Endothelial cell of umbilical vein (primary cell): ENCODE measurements at regions not wholly inside any gene's neighbourhood (a gene's known extent, or its start where the extent isn't known, plus 50 kb on each side); places are given as distances from the start of the nearest gene placed in this dataset.

Experiments used
- EZH2 ChIP-seq: IDR thresholded peaks from 2 replicates; pipeline ENCODE4 v1.6.1; 2012; ENCODE audit warnings: borderline replicate concordance, low read depth, mild to moderate bottlenecking, moderate library complexity, low read length, inconsistent platforms; ENCODE audit not compliant: severe bottlenecking
- POLR2A ChIP-seq: IDR thresholded peaks from 2 replicates; pipeline ENCODE4 v1.6.1; 2012; ENCODE audit warnings: low read depth, mild to moderate bottlenecking, control low read depth, low read length
- POLR2AphosphoS5 ChIP-seq: IDR thresholded peaks from 2 replicates; pipeline ENCODE4 v1.6.1; 2012; ENCODE audit warnings: low read depth, mild to moderate bottlenecking, control low read depth, low read length, moderate library complexity; ENCODE audit not compliant: insufficient read depth

DNA sequence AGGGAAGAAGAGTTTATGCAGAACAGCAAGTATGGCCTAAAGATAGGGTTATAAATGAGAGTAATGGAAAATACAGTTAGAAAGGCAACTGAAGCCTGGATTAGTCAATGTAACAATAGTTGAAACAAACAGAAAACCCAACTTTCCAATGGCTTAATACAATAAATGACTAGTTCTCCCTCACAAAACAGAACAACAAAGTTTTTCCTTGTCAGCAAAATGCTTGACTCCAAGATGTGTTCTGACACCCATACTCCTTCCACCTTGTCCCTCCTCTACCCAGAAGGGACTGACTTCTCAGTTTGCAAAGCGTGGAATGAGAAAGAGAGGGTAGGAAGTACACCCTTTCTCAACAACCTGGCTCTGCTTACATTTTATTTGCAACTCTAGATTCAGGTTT lies 191.4 kb upstream of the OSR1 start:
- TF ChIP-seq POLR2A (no peak), EZH2 (no peak), POLR2AphosphoS5 (no peak)
